K562 (cell line): ENCODE measurements at regions not wholly inside any gene's neighbourhood (a gene's known extent, or its start where the extent isn't known, plus 50 kb on each side); places are given as distances from the start of the nearest gene placed in this dataset.

Experiments used
- ATAC-seq: fragments of 200-7000 bp; cut with Tn5 transposase; 3 replicates; pipeline ENCODE4 v1.9.1; 2020; ENCODE audit warnings: moderate library complexity
- BruUV-seq: library from RNA; stranded (reverse); fragments of 400-500 nt; replicated peaks from 2 replicates; lab custom pipeline; 2021; lab: Mats Ljungman, UMichigan
- CTCF ChIA-PET: fragments of 300-600 bp; formaldehyde crosslinking; extraction: SDS; loops from one replicate; lab custom pipeline; 2021; ENCODE audit warnings: low intra/inter-chr PET ratio; lab: Yijun Ruan, JAX
- POLR2A ChIA-PET: fragments of 300-600, 350-650 bp; sonication (Branson Sonifier 250); formaldehyde crosslinking; extraction: SDS; loops from one replicate; lab custom pipeline; 2021; ENCODE audit warnings: antibody characterized with exemption, inconsistent platforms; lab: Yijun Ruan, JAX
- DNase-seq, 4 experiments: peaks; one replicate each; pipeline versions ENCODE4 v3.0.0 to v3.0.0-alpha.2; 2011 to 2018; ENCODE audit warnings: low spot score in 3 of 4, mixed read lengths in 3 of 4; ENCODE audit errors: extremely low read depth in 1 of 4
- FAIRE-seq: peaks from 2 replicates; lab custom pipeline; 2011; peaks lifted over from hg19 to GRCh38; lab: Jason Lieb, UNC
- H2AFZ ChIP-seq: 2 replicates; pipeline ENCODE4 v1.6.0; 2011; ENCODE audit warnings: low read depth, low read length, control low read depth, inconsistent platforms
- H3K27ac ChIP-seq: fragments of 200-600 bp; 3 replicates; pipeline ENCODE4 v1.8.0; 2011; ENCODE audit warnings: low read depth, mild to moderate bottlenecking, control low read depth, inconsistent platforms, low read length, moderate library complexity, mixed read lengths; ENCODE audit errors: extremely low read depth
- H3K27me3 ChIP-seq, 2 experiments: fragments of 300-600 bp in 1 of 2; 2 replicates in 1 of 2; 3 replicates in 1 of 2; pipeline versions ENCODE4 v1.6.0 to v1.8.0; 2011; ENCODE audit warnings: inconsistent platforms in 2 of 2, low read length in 2 of 2, mild to moderate bottlenecking in 1 of 2, mixed read lengths in 1 of 2, moderate library complexity in 1 of 2; ENCODE audit not compliant: control insufficient read depth in 2 of 2, insufficient read depth in 2 of 2
- H3K36me3 ChIP-seq: fragments of 300-600 bp; 3 replicates; pipeline ENCODE4 v1.8.0; 2011; ENCODE audit warnings: mild to moderate bottlenecking, low read length, inconsistent platforms; ENCODE audit not compliant: control insufficient read depth, insufficient read depth
- H3K4me1 ChIP-seq, 2 experiments: fragments of 200-600 bp in 1 of 2; replicated peaks in 1 of 2; 2 replicates in 1 of 2; 3 replicates in 1 of 2; pipeline versions ENCODE4 v1.5.1 to v1.8.0; 2011; ENCODE audit warnings: inconsistent platforms in 2 of 2, low read length in 2 of 2, mild to moderate bottlenecking in 1 of 2, mixed read lengths in 1 of 2, moderate library complexity in 1 of 2; ENCODE audit not compliant: control insufficient read depth in 2 of 2, insufficient read depth in 2 of 2
- H3K4me2 ChIP-seq: 2 replicates; pipeline ENCODE4 v1.6.1; 2011; ENCODE audit warnings: low read length, control low read depth, inconsistent platforms, mixed read lengths; ENCODE audit not compliant: insufficient read depth
- H3K4me3 ChIP-seq: fragments of 200-600 bp; sonication (generic), shearing (Covaris generic); 2 replicates; pipeline ENCODE4 v1.5.1; 2016; ENCODE audit warnings: control low read depth, inconsistent platforms
- H3K79me2 ChIP-seq: fragments of 200-600 bp; 3 replicates; pipeline ENCODE4 v1.8.0; 2011; ENCODE audit warnings: low read length, inconsistent platforms; ENCODE audit not compliant: control insufficient read depth, insufficient read depth
- H3K9ac ChIP-seq, 2 experiments: 2 replicates each; pipeline versions ENCODE4 v1.6.0 to v1.6.1; 2011; ENCODE audit warnings: low read depth in 2 of 2, low read length in 2 of 2, control low read depth in 1 of 2, inconsistent platforms in 1 of 2, mild to moderate bottlenecking in 1 of 2, mixed read lengths in 1 of 2; ENCODE audit not compliant: insufficient read depth in 1 of 2
- H3K9me1 ChIP-seq: one replicate; pipeline ENCODE4 v1.6.0; 2011; ENCODE audit warnings: inconsistent platforms, mild to moderate bottlenecking, low read length, moderate library complexity; ENCODE audit not compliant: control insufficient read depth, insufficient read depth
- H3K9me3 ChIP-seq: replicated peaks from 2 replicates; pipeline ENCODE4 v1.5.1; 2011; ENCODE audit warnings: low read depth, low read length, inconsistent platforms; ENCODE audit not compliant: control insufficient read depth, insufficient read depth
- H4K20me1 ChIP-seq: replicated peaks from 2 replicates; pipeline ENCODE4 v1.6.1; 2011; ENCODE audit warnings: low read length, inconsistent platforms, mixed read lengths; ENCODE audit not compliant: control insufficient read depth, insufficient read depth
- ZBTB33 ChIP-seq: sonication (generic); formaldehyde crosslinking; IDR thresholded peaks from 2 replicates; pipeline ENCODE4 v1.8.1; 2023; ENCODE audit warnings: mild to moderate bottlenecking, missing genetic modification reagents
- ZNF24 ChIP-seq: fragments of 450-650 bp; IDR thresholded peaks from 2 replicates; pipeline ENCODE4 v1.6.1; 2016
- WGBS: fragments of 100-300 bp; shearing (Covaris generic); methylation state at CpG from one replicate; pipeline ENCODE4 v1.1.6; 2016; ENCODE audit warnings: low coverage, mixed read lengths; ENCODE audit not compliant: insufficient coverage; ENCODE audit errors: missing lambda C conversion rate; 5-methylcytosine and 5-hydroxymethylcytosine counted together
- in situ Hi-C: fragments of 300-500 bp; cut with MboI; formaldehyde crosslinking; loops from 4 replicates; pipeline ENCODE4 v1.15.0; 2018; ENCODE audit warnings: inconsistent platforms, mixed read lengths
- intact Hi-C: fragments of 100-400 bp; cut with micrococcal nuclease; formaldehyde crosslinking; loops from 2 replicates; pipeline ENCODE4 v1.14.2; 2022

GRCh38 chr18:79616651-79617510, 62.7 kb upstream of the CTDP1 start:
- H3K4me3 ChIP-seq = no peak overlapping the region
- peaks cover 0 to 31% of the 10 kb centered on the region in 2 experiments; a peak in 2 of 5 replicates for H3K4me1 ChIP-seq
- TF ChIP-seq ZNF24 (no peak), ZBTB33 (CRISPR knock-in tag) (peak; percentile 42; the same call in 1 of the 2 replicates)
- no peak for FAIRE-seq
- no peaks in the 10 kb centered on the region for H3K9me3 ChIP-seq
- H3K79me2 ChIP-seq = no peaks in the 10 kb centered on the region
- no peak overlapping the region for H3K4me2 ChIP-seq
- peak in 2 of 4 experiments; percentile 15 to 22 for DNase-seq
- no peaks in the 10 kb centered on the region for H3K9me1 ChIP-seq
- CTCF ChIA-PET = no interaction called here
- no peak overlapping the region for H3K9ac ChIP-seq
- no peak overlapping the region for H2AFZ ChIP-seq
- ATAC-seq = 0 out of 3 replicates have a peak, but pooled peaks have one; percentile 31
- WGBS = 80% methylated on average over 2 of the region's 89 CpGs
- no peaks in the 10 kb centered on the region for H3K36me3 ChIP-seq
- intact Hi-C loops (no loop called here), in situ Hi-C loops (no loop called here)
- no TSS peak for BruUV-seq
- H4K20me1 ChIP-seq = no peaks in the 10 kb centered on the region
- H3K27me3 ChIP-seq = peaks cover 0 to 19% of the 10 kb centered on the region in 2 experiments; a peak in 3 of 5 replicates
- POLR2A ChIA-PET = no interaction called here
- H3K27ac ChIP-seq = no peak overlapping the region
